ENCODE measurements at regions not wholly inside any gene's neighbourhood (a gene's known extent, or its start where the extent isn't known, plus 50 kb on each side); places are given as distances from the start of the nearest gene placed in this dataset.

GRCh38 chr14:83217492-83217891 is 1683.8 kb upstream of the SEL1L start:
- no peak overlapping the region for H3K27ac ChIP-seq (ENCODE audit: low read length)
- H3K36me3 ChIP-seq (ENCODE audit: control insufficient read depth in 1 of 2, insufficient read depth in 2 of 2, low read length in 2 of 2) = no peaks in the 10 kb centered on the region
- H3K27me3 ChIP-seq (ENCODE audit: low read depth, low read length) = no peaks in the 10 kb centered on the region
- H3K9me3 ChIP-seq (ENCODE audit: control insufficient read depth in 1 of 2, low read length in 2 of 2) = no peaks in the 10 kb centered on the region
- no peak overlapping the region for H3K4me3 ChIP-seq (ENCODE audit: low read depth in 1 of 2, low read length in 2 of 2)
- H3K4me1 ChIP-seq (ENCODE audit: control insufficient read depth in 1 of 2, insufficient read depth in 2 of 2, low read length in 2 of 2) = no peaks in the 10 kb centered on the region

DNA sequence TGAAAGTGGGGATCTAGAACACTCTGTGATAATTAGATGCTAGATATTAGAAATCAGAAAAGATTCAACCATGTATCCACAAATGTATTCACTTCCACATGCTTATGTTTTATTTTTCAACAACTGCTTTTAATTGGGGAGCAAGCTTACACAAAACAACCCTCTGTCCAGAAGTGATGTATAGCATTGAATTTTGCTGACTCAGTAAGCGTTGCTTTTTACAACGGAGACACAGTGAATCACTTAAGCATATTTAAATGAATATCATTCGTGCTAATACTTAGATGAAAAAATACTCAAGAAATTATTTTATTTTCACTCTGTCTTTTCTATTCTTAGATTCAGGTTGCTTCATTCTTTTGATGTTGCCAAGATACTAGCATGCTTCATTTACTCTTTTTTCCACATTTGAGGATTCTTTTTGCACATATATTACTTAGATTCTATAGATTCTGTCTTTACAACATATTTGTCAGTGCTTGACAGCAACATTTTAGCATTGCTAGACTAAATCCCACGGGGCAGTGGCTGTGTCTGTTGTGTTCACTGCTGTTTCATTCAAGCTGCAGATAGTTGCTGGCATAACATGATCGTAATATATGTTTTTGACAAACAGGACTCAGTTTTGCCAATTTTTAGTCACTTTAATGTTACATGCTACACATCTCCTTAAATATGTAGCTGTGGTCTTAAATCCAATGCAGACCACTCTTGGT is 1714.4 kb upstream of the SEL1L start:
- H3K27ac ChIP-seq (ENCODE audit: low read length) = no peak overlapping the region
- no peaks in the 10 kb centered on the region for H3K36me3 ChIP-seq (ENCODE audit: control insufficient read depth in 1 of 2, insufficient read depth in 2 of 2, low read length in 2 of 2)
- H3K27me3 ChIP-seq (ENCODE audit: low read depth, low read length) = no peaks in the 10 kb centered on the region
- H3K4me3 ChIP-seq (ENCODE audit: low read depth in 1 of 2, low read length in 2 of 2) = no peak overlapping the region
- H3K4me1 ChIP-seq (ENCODE audit: control insufficient read depth in 1 of 2, insufficient read depth in 2 of 2, low read length in 2 of 2) = no peaks in the 10 kb centered on the region
- no peaks in the 10 kb centered on the region for H3K9me3 ChIP-seq (ENCODE audit: control insufficient read depth in 1 of 2, low read length in 2 of 2)

- no peaks in the 10 kb centered on the region for H3K27me3 ChIP-seq (ENCODE audit: low read depth, low read length)
- no peaks in the 10 kb centered on the region for H3K9me3 ChIP-seq (ENCODE audit: control insufficient read depth in 1 of 2, low read length in 2 of 2)
- H3K36me3 ChIP-seq (ENCODE audit: control insufficient read depth in 1 of 2, insufficient read depth in 2 of 2, low read length in 2 of 2) = no peaks in the 10 kb centered on the region
- H3K27ac ChIP-seq (ENCODE audit: low read length) = no peak overlapping the region
- H3K4me3 ChIP-seq (ENCODE audit: low read depth in 1 of 2, low read length in 2 of 2) = no peak overlapping the region
- no peaks in the 10 kb centered on the region for H3K4me1 ChIP-seq (ENCODE audit: control insufficient read depth in 1 of 2, insufficient read depth in 2 of 2, low read length in 2 of 2)
Observed at GRCh38 chr14:83251402-83251801, 1717.7 kb upstream of the SEL1L start.

DNA sequence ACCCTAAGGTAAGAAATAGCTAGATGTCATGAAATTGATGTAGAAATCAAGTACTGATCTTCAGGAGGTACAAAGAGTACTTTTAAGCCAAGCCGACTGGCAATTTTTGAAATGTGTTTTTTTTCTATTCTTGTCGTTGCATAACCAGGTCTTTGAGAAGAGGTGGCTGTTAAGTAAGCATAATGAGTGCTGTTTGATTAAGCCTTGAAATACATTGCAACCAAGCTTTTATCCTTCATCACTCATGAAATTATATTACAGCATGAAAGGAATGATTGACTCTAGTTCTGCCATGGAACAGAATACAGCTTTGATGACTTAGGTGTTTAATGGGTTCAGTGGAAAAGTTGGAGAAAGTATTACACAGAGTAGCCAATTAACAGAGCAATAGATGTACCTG is 1720.2 kb upstream of the SEL1L start:
- Histone ChIP-seq H3K9me3 (ENCODE audit: control insufficient read depth in 1 of 2, low read length in 2 of 2) (no peaks in the 10 kb centered on the region), H3K27ac (ENCODE audit: low read length) (no peak overlapping the region), H3K4me1 (ENCODE audit: control insufficient read depth in 1 of 2, insufficient read depth in 2 of 2, low read length in 2 of 2) (no peaks in the 10 kb centered on the region), H3K36me3 (ENCODE audit: control insufficient read depth in 1 of 2, insufficient read depth in 2 of 2, low read length in 2 of 2) (no peaks in the 10 kb centered on the region), H3K27me3 (ENCODE audit: low read depth, low read length) (no peaks in the 10 kb centered on the region), H3K4me3 (ENCODE audit: low read depth in 1 of 2, low read length in 2 of 2) (no peak overlapping the region)

DNA sequence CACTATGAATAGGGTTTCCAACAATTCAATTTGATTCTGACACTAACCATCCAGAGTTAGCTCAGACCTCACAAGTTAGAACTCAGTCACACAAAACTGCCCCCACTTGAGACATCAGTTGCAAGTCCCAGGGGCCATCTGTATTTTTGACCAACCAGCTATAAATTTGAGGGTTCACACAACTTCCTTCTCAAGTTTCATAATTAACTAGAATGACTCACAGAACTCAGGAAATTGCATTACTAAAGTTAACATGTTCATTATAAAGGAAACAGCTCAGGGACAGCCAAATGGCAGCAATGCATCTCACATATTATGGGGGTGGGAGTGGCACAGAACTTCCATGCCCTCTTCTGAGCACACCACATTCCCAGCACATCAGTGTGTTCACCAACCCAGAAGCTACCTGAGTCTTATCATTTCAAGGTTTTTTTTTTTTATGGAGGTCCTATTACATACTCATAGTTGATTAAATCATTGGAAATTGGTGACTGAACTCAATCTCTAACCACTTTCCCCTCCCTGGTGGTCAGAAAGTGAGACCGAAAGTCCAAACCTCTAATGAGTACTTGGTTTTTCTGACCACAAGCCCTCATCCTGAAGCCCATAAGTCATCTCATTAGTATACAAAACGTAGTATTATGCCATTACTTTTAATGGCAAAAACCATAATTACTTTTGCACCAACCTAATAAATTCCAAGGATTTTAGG is 1721.5 kb upstream of the SEL1L start:
- H3K27me3 ChIP-seq (ENCODE audit: low read depth, low read length) = no peaks in the 10 kb centered on the region
- no peaks in the 10 kb centered on the region for H3K36me3 ChIP-seq (ENCODE audit: control insufficient read depth in 1 of 2, insufficient read depth in 2 of 2, low read length in 2 of 2)
- no peaks in the 10 kb centered on the region for H3K9me3 ChIP-seq (ENCODE audit: control insufficient read depth in 1 of 2, low read length in 2 of 2)
- H3K4me1 ChIP-seq (ENCODE audit: control insufficient read depth in 1 of 2, insufficient read depth in 2 of 2, low read length in 2 of 2) = no peaks in the 10 kb centered on the region
- H3K4me3 ChIP-seq (ENCODE audit: low read depth in 1 of 2, low read length in 2 of 2) = no peak overlapping the region
- no peak overlapping the region for H3K27ac ChIP-seq (ENCODE audit: low read length)

- H3K9me3 ChIP-seq (ENCODE audit: control insufficient read depth in 1 of 2, low read length in 2 of 2) = no peaks in the 10 kb centered on the region
- H3K27me3 ChIP-seq (ENCODE audit: low read depth, low read length) = no peaks in the 10 kb centered on the region
- H3K27ac ChIP-seq (ENCODE audit: low read length) = no peak overlapping the region
- H3K36me3 ChIP-seq (ENCODE audit: control insufficient read depth in 1 of 2, insufficient read depth in 2 of 2, low read length in 2 of 2) = no peaks in the 10 kb centered on the region
- no peak overlapping the region for H3K4me3 ChIP-seq (ENCODE audit: low read depth in 1 of 2, low read length in 2 of 2)
- H3K4me1 ChIP-seq (ENCODE audit: control insufficient read depth in 1 of 2, insufficient read depth in 2 of 2, low read length in 2 of 2) = no peaks in the 10 kb centered on the region
Observed at GRCh38 chr14:83255727-83256090, 1722.1 kb upstream of the SEL1L start.

- H3K27ac ChIP-seq (ENCODE audit: low read length) = no peak overlapping the region
- no peaks in the 10 kb centered on the region for H3K36me3 ChIP-seq (ENCODE audit: control insufficient read depth in 1 of 2, insufficient read depth in 2 of 2, low read length in 2 of 2)
Observed at GRCh38 chr14:83257466-83258439, 1724.1 kb upstream of the SEL1L start.

DNA sequence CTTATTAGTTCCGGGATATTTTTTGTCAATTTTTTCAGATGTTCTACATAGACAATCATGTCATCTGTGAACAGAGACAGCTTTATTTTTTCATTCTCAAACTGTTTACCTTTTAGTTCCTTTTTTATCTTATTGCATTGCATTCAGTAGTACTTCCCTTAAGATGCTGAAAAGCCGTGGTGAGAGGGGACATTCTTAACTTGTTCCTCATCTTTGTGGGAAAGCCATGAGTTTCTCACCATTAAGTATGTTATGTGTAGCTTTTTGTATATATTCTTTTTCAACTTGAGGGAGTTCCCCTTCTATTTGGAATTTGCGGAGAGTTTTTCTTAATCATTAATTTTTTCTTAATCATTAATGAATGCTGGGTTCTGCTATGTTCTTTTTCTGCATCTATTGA is 1727.1 kb upstream of the SEL1L start:
- Histone ChIP-seq H3K4me1 (ENCODE audit: control insufficient read depth in 1 of 2, insufficient read depth in 2 of 2, low read length in 2 of 2) (no peaks in the 10 kb centered on the region), H3K4me3 (ENCODE audit: low read depth in 1 of 2, low read length in 2 of 2) (no peak overlapping the region), H3K27me3 (ENCODE audit: low read depth, low read length) (no peaks in the 10 kb centered on the region), H3K36me3 (ENCODE audit: control insufficient read depth in 1 of 2, insufficient read depth in 2 of 2, low read length in 2 of 2) (no peaks in the 10 kb centered on the region), H3K27ac (ENCODE audit: low read length) (no peak overlapping the region), H3K9me3 (ENCODE audit: control insufficient read depth in 1 of 2, low read length in 2 of 2) (no peaks in the 10 kb centered on the region)

More at GRCh38 chr14:83257466-83258439, 1724.1 kb upstream of the SEL1L start:
- H3K27me3 ChIP-seq (ENCODE audit: low read depth, low read length) = no peaks in the 10 kb centered on the region
- H3K9me3 ChIP-seq (ENCODE audit: control insufficient read depth in 1 of 2, low read length in 2 of 2) = no peaks in the 10 kb centered on the region
- H3K4me1 ChIP-seq (ENCODE audit: control insufficient read depth in 1 of 2, insufficient read depth in 2 of 2, low read length in 2 of 2) = no peaks in the 10 kb centered on the region
- H3K4me3 ChIP-seq (ENCODE audit: low read depth in 1 of 2, low read length in 2 of 2) = no peak overlapping the region

DNA sequence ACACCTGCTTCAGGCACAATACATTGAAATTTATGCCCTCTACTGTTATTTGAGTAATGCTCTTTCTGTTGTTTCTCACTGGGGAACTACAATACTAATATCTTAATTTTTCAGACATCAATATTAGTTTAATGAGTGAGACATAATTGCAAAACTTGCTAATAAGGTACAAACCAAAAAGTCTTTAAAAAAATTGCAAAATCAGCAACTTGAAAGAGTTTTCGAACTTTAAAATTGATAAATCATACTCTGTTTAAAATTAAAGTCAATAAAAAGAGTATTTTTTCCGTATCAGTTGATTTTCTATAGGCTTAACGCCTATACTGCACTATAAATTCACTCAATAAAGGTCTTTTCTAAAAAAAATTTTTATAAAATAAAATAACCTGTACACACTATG is 1735.9 kb upstream of the SEL1L start:
- H3K4me3 ChIP-seq (ENCODE audit: low read depth in 1 of 2, low read length in 2 of 2) = no peak overlapping the region
- H3K27ac ChIP-seq (ENCODE audit: low read length) = no peak overlapping the region
- no peaks in the 10 kb centered on the region for H3K4me1 ChIP-seq (ENCODE audit: control insufficient read depth in 1 of 2, insufficient read depth in 2 of 2, low read length in 2 of 2)
- no peaks in the 10 kb centered on the region for H3K9me3 ChIP-seq (ENCODE audit: control insufficient read depth in 1 of 2, low read length in 2 of 2)
- no peaks in the 10 kb centered on the region for H3K36me3 ChIP-seq (ENCODE audit: control insufficient read depth in 1 of 2, insufficient read depth in 2 of 2, low read length in 2 of 2)
- no peaks in the 10 kb centered on the region for H3K27me3 ChIP-seq (ENCODE audit: low read depth, low read length)

DNA sequence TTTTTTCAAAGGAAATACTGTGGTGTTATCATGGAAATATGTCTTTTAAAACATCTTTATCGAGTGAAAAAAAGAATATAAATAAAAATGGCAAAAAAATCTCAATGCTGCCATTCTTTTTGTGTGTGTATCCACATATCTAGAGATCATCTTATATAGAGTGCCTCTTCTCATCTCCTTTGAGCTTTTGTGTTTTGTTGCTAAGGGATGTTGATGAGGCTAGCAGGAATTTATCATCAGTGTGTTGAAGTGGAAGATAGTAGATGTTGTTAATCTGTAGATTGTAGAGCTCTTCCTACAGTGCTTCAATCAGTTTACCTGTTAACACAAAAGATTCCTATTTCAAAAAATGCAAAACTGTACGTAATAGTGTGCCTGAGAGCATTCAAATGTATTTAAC is 1738.0 kb upstream of the SEL1L start:
- Histone ChIP-seq H3K4me3 (ENCODE audit: low read depth in 1 of 2, low read length in 2 of 2) (no peak overlapping the region), H3K27me3 (ENCODE audit: low read depth, low read length) (no peaks in the 10 kb centered on the region), H3K4me1 (ENCODE audit: control insufficient read depth in 1 of 2, insufficient read depth in 2 of 2, low read length in 2 of 2) (no peaks in the 10 kb centered on the region), H3K9me3 (ENCODE audit: control insufficient read depth in 1 of 2, low read length in 2 of 2) (no peaks in the 10 kb centered on the region), H3K36me3 (ENCODE audit: control insufficient read depth in 1 of 2, insufficient read depth in 2 of 2, low read length in 2 of 2) (no peaks in the 10 kb centered on the region), H3K27ac (ENCODE audit: low read length) (no peak overlapping the region)

DNA sequence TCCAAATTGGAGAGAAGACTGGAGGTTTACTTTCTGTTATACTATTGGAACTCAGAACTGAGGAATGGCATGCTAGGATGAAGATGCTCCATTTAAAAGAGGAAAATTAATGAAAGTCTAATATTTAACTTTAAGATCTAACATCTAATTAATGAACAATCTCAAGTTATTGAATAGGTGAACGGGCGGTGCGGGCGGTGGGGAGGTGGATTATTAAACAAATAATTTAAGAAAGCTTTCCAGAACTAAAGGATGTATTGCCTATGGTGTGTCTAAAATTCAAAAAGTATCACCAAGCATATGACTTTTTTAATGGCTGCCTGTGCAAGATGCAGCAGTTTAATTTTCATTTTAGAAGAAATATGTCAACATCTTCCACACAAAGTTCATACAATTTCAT is 1747.1 kb upstream of the SEL1L start:
- Histone ChIP-seq H3K9me3 (ENCODE audit: control insufficient read depth in 1 of 2, low read length in 2 of 2) (no peaks in the 10 kb centered on the region), H3K27ac (ENCODE audit: low read length) (no peak overlapping the region), H3K27me3 (ENCODE audit: low read depth, low read length) (no peaks in the 10 kb centered on the region), H3K36me3 (ENCODE audit: control insufficient read depth in 1 of 2, insufficient read depth in 2 of 2, low read length in 2 of 2) (no peaks in the 10 kb centered on the region), H3K4me1 (ENCODE audit: control insufficient read depth in 1 of 2, insufficient read depth in 2 of 2, low read length in 2 of 2) (no peaks in the 10 kb centered on the region), H3K4me3 (ENCODE audit: low read depth in 1 of 2, low read length in 2 of 2) (no peak overlapping the region)
